Hippocampal formation (tissue), 2 donors: ENCODE measurements at regions not wholly inside any gene's neighbourhood (a gene's known extent, or its start where the extent isn't known, plus 50 kb on each side); places are given as distances from the start of the nearest gene placed in this dataset.

Experiments used
- DNase-seq, 2 donors: peaks; one replicate each; lab custom pipeline; 2025; lab: John Stamatoyannopoulos, UW

DNA sequence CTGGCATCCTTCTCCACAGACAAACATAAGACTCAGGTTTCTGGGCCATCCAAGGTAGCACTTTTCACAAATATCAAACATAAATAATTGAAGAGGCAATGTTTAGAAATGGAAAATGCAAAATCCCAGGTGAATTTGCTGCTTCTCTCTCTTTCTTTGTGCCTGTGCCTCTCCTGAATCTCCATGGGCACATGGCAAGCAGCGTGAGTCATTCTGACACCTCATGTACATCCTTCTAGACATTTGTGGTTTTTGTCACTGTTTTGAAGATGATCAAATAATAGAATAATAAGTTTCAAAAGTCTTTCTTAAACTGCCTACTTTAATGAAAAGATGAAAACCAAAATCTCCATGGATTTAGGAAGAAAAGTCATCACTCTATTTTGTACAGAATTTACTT is 60.3 kb upstream of the RAB11FIP2 start:
- no peak for DNase-seq

DNA sequence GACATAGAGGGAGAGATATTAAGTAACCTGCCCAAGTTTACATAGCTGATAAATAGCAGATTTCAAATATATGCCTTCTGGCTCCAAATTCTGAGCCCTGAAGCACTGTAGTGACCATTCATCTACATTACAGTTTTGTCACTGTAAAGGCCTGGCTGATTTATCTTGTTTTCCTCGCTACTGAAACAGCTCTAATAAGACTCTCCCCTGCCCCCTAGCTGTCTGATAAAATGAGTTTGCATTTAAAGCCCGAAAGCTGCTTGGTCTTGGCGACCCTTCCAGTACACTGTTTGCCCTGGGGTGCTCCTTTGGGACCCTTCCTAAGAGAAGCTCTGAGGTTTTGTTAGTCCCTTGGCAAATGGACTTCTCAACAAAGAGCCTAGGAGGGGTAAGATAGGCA is 59.7 kb upstream of the RAB11FIP2 start:
- DNase-seq = no peak

- DNase-seq = no peak
Observed at GRCh38 chr10:118102121-118102520, 55.4 kb upstream of the RAB11FIP2 start.

GRCh38 chr10:118101501-118101900 is 54.8 kb upstream of the RAB11FIP2 start:
- no peak for DNase-seq
